ENCODE measurements at regions not wholly inside any gene's neighbourhood (a gene's known extent, or its start where the extent isn't known, plus 50 kb on each side); places are given as distances from the start of the nearest gene placed in this dataset.

DNA sequence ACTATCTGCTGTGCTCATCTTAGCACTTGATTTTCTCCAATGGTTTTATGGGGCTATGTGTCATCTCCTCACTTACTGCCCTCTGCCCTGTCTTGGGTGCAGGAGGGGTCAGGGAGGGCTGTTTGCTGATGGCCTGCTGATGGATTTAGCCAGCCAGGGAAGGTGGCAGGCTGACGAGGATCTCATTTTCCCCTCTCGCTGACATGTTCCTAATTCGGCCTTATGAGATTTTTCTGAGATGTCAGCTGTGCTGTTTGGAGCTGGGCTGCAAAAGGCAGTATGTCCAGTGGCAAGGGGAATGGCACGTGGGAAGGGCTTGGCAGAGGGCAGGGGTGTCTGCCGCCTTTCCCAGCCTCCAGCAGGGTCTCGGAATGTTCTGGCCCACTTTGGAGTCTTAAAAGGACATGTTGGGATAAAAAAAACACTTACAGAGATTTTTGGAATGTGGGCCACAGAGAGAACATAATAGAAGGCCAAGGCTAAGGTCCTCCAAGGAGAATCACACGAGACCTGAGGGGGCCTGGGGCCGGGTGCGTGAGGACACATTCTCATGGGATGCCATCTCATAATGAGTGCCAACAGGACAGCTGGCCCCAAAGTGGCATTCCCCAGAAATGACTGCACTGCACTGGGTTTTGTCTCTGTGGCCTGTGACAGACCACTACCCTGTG lies 303.8 kb downstream of the TLE3 start:
- H3K27me3 Mint-ChIP-seq (ENCODE audit: low read depth) = no peaks in the 10 kb centered on the region; the same call in 1 of the 2 replicates
- no peak for ATAC-seq

GRCh38 chr15:69794645-69795469 lies 302.9 kb downstream of the TLE3 start:
- TF ChIP-seq STAT6 (CRISPR knock-in tag; conservative IDR thresholded peaks at IDR 0.05; ENCODE audit: low read depth) = 0 out of 2 replicates have a peak, but pooled peaks have one; percentile 21
- TF ChIP-seq MXD4 (CRISPR knock-in tag; IDR thresholded peaks at IDR 0.05; ENCODE audit: borderline replicate concordance) = no peak

More for the DNA sequence above, 303.8 kb downstream of the TLE3 start:
- no peak for DNase-seq (ENCODE audit: low spot score)
- H3K36me3 Mint-ChIP-seq = no peaks in the 10 kb centered on the region
- ChIA-PET CTCF (interaction anchor here (1.2 kb wide), 1 partner anchor 31 kb away, joined by 7 read pairs; no protein-coding TSS in a partner anchor), POLR2A (no interaction called here)
- no peak overlapping the region for H3K4me3 Mint-ChIP-seq
- H3K9me3 Mint-ChIP-seq = peaks cover 8% of the 10 kb centered on the region
- no peak overlapping the region for H3K27ac Mint-ChIP-seq
- TF ChIP-seq ZBTB21 (CRISPR knock-in tag; IDR thresholded peaks at IDR 0.05; ENCODE audit: borderline replicate concordance) (no peak), STAT6 (CRISPR knock-in tag; conservative IDR thresholded peaks at IDR 0.05; ENCODE audit: low read depth) (no peak), KAT7 (CRISPR knock-in tag; IDR thresholded peaks at IDR 0.05; ENCODE audit: borderline replicate concordance) (no peak), ZNF121 (CRISPR knock-in tag; IDR thresholded peaks at IDR 0.05) (no peak), CREB1 (CRISPR knock-in tag; IDR thresholded peaks at IDR 0.05) (no peak), ZNF263 (CRISPR knock-in tag; IDR thresholded peaks at IDR 0.05; ENCODE audit: low read depth) (no peak), NFYB (CRISPR knock-in tag; conservative IDR thresholded peaks at IDR 0.05; ENCODE audit: low read depth) (no peak), EMX1 (CRISPR knock-in tag; IDR thresholded peaks at IDR 0.05) (no peak), JAZF1 (CRISPR knock-in tag; IDR thresholded peaks at IDR 0.05) (no peak), SP1 (CRISPR knock-in tag; conservative IDR thresholded peaks at IDR 0.05) (no peak), MXD4 (CRISPR knock-in tag; IDR thresholded peaks at IDR 0.05; ENCODE audit: borderline replicate concordance) (no peak), ETV6 (CRISPR knock-in tag; IDR thresholded peaks at IDR 0.05) (no peak), ESRRA (CRISPR knock-in tag; IDR thresholded peaks at IDR 0.05; ENCODE audit: borderline replicate concordance) (no peak), CDX4 (CRISPR knock-in tag; IDR thresholded peaks at IDR 0.05; ENCODE audit: borderline replicate concordance) (no peak), RELA (CRISPR knock-in tag; IDR thresholded peaks at IDR 0.05; ENCODE audit: borderline replicate concordance) (no peak), ZNF232 (CRISPR knock-in tag; IDR thresholded peaks at IDR 0.05) (no peak)
- TF ChIP-seq, protein P1, sequence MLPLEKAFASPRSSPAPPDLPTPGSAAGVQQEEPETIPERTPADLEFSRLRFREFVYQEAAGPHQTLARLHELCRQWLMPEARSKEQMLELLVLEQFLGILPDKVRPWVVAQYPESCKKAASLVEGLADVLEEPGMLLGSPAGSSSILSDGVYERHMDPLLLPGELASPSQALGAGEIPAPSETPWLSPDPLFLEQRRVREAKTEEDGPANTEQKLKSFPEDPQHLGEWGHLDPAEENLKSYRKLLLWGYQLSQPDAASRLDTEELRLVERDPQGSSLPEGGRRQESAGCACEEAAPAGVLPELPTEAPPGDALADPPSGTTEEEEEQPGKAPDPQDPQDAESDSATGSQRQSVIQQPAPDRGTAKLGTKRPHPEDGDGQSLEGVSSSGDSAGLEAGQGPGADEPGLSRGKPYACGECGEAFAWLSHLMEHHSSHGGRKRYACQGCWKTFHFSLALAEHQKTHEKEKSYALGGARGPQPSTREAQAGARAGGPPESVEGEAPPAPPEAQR (CRISPR knock-in tag; IDR thresholded peaks at IDR 0.05) = no peak
- peaks cover 9% of the 10 kb centered on the region for H3K4me1 Mint-ChIP-seq

More at GRCh38 chr15:69794645-69795469, 302.9 kb downstream of the TLE3 start:
- H3K27me3 Mint-ChIP-seq (ENCODE audit: low read depth) = no peaks in the 10 kb centered on the region; the same call in 1 of the 2 replicates
- H3K9me3 Mint-ChIP-seq = peaks cover 8% of the 10 kb centered on the region
- H3K27ac Mint-ChIP-seq = peak overlapping the region; percentile 45; the same call in 1 of the 2 replicates
- ChIA-PET CTCF (interaction anchor here (1.1 to 1.2 kb wide), 3 partner anchors 9 to 32 kb away, joined by 3 to 7 read pairs (median 3); no protein-coding TSS in a partner anchor), POLR2A (no interaction called here)
- no peaks in the 10 kb centered on the region for H3K36me3 Mint-ChIP-seq
- DNase-seq (ENCODE audit: low spot score) = no peak
- peak; percentile 84 for ATAC-seq
- no peak overlapping the region for H3K4me3 Mint-ChIP-seq
- peaks cover 7% of the 10 kb centered on the region for H3K4me1 Mint-ChIP-seq

Data from WTC11 (cell line).